ENCODE measurements at regions not wholly inside any gene's neighbourhood (a gene's known extent, or its start where the extent isn't known, plus 50 kb on each side); places are given as distances from the start of the nearest gene placed in this dataset.

- TF ChIP-seq ZHX2 (IDR thresholded peaks at IDR 0.05; ENCODE audit: low read depth): no peak
- TF ChIP-seq ZHX2 (CRISPR knock-in tag; IDR thresholded peaks at IDR 0.05; ENCODE audit: borderline replicate concordance): no peak; the same call in 1 of the 2 replicates
- peak; percentile 97 for TF ChIP-seq RXRB (CRISPR knock-in tag; IDR thresholded peaks at IDR 0.05; ENCODE audit: borderline replicate concordance)
- TF ChIP-seq ZNF562 (CRISPR knock-in tag; IDR thresholded peaks at IDR 0.05; ENCODE audit: borderline replicate concordance): no peak
- TF ChIP-seq KDM3A (CRISPR knock-in tag; IDR thresholded peaks at IDR 0.05; ENCODE audit: low read depth): peak; percentile 49; the same call in 1 of the 2 replicates
- no peak for TF ChIP-seq ZNF510 (CRISPR knock-in tag; IDR thresholded peaks at IDR 0.05; ENCODE audit: low read depth)
- no peak for TF ChIP-seq NFYC (CRISPR knock-in tag; IDR thresholded peaks at IDR 0.05)
- TF ChIP-seq ZNF776 (CRISPR knock-in tag; IDR thresholded peaks at IDR 0.05): no peak
- no peak for TF ChIP-seq ZNF101 (CRISPR knock-in tag; IDR thresholded peaks at IDR 0.05; ENCODE audit: borderline replicate concordance, low read depth)
- no peak for TF ChIP-seq ZNF766 (CRISPR knock-in tag; IDR thresholded peaks at IDR 0.05; ENCODE audit: borderline replicate concordance)
- TF ChIP-seq MTA3 (CRISPR knock-in tag; IDR thresholded peaks at IDR 0.05): no peak
- TF ChIP-seq MLX (CRISPR knock-in tag; IDR thresholded peaks at IDR 0.05): peak; percentile 70; the same call in 1 of the 2 replicates
- no peak for TF ChIP-seq ZNF501 (CRISPR knock-in tag; IDR thresholded peaks at IDR 0.05)
- TF ChIP-seq AKAP8 (CRISPR knock-in tag; IDR thresholded peaks at IDR 0.05): no peak
- no peak for TF ChIP-seq ZNF777 (CRISPR knock-in tag; IDR thresholded peaks at IDR 0.05)
- peak; percentile 84; the same call in 1 of the 2 replicates for TF ChIP-seq TARDBP (CRISPR knock-in tag; IDR thresholded peaks at IDR 0.05)
- peak; percentile 88 for TF ChIP-seq HOXA5 (CRISPR knock-in tag; IDR thresholded peaks at IDR 0.05)
- TF ChIP-seq ARID5B (CRISPR knock-in tag; IDR thresholded peaks at IDR 0.05): peak; percentile 99
- peak; percentile 19; the same call in 1 of the 2 replicates for TF ChIP-seq RFX3 (CRISPR knock-in tag; IDR thresholded peaks at IDR 0.05)
- peak; percentile 60 for TF ChIP-seq MAX (IDR thresholded peaks at IDR 0.05)
- TF ChIP-seq NCOA5 (CRISPR knock-in tag; IDR thresholded peaks at IDR 0.05): no peak
- TF ChIP-seq MAF1 (CRISPR knock-in tag; IDR thresholded peaks at IDR 0.05; ENCODE audit: borderline replicate concordance): no peak
These were observed 103.5 kb upstream of the NR3C1 start (continued) for GRCh38 chr5:143506836-143507552.

All from HepG2 (cell line).